ENCODE measurements at regions not wholly inside any gene's neighbourhood (a gene's known extent, or its start where the extent isn't known, plus 50 kb on each side); places are given as distances from the start of the nearest gene placed in this dataset.
"Not testable (repeated sequence)": the region's sequence is repeated elsewhere in the genome, so short reads cannot be mapped to it uniquely, and the experiment has no call there.

GRCh38 chr7:118945911-118946682, 721.6 kb downstream of the ANKRD7 start:
- no peak for TF ChIP-seq CTCF (IDR thresholded peaks at IDR 0.05)
- DNase-seq (no peak), ATAC-seq (no peak)
- no peaks in the 10 kb centered on the region for H3K4me1 ChIP-seq
- H3K27me3 ChIP-seq: no peaks in the 10 kb centered on the region
- H3K9me3 ChIP-seq: no peaks in the 10 kb centered on the region
- intact Hi-C loops (cut with DNase I): no loop called here
- no peaks in the 10 kb centered on the region for H3K36me3 ChIP-seq
- H3K27ac ChIP-seq: no peak overlapping the region
- no peak overlapping the region for H3K4me3 ChIP-seq

GRCh38 chr7:118948508-118948907, 724.0 kb downstream of the ANKRD7 start:
- Histone ChIP-seq H3K4me3 (no peak overlapping the region), H3K9me3 (no peaks in the 10 kb centered on the region), H3K4me1 (no peaks in the 10 kb centered on the region), H3K27ac (no peak overlapping the region), H3K36me3 (no peaks in the 10 kb centered on the region), H3K27me3 (no peaks in the 10 kb centered on the region)
- intact Hi-C loops (cut with DNase I): no loop called here
- TF ChIP-seq CTCF (IDR thresholded peaks at IDR 0.05): no peak
- DNase-seq (no peak), ATAC-seq (no peak)

- ATAC-seq (no peak), DNase-seq (no peak)
- TF ChIP-seq CTCF (IDR thresholded peaks at IDR 0.05): no peak
- H3K27ac ChIP-seq: no peak overlapping the region
- H3K4me1 ChIP-seq: no peaks in the 10 kb centered on the region
- H3K9me3 ChIP-seq: no peaks in the 10 kb centered on the region
- H3K4me3 ChIP-seq: no peak overlapping the region
- no peaks in the 10 kb centered on the region for H3K27me3 ChIP-seq
- intact Hi-C loops (cut with DNase I): no loop called here
- H3K36me3 ChIP-seq: no peaks in the 10 kb centered on the region
Measured at GRCh38 chr7:118949031-118949430, 724.5 kb downstream of the ANKRD7 start.

GRCh38 chr7:118956285-118956684, 731.8 kb downstream of the ANKRD7 start:
- H3K9me3 ChIP-seq; intact Hi-C loops (cut with DNase I); H3K4me3 ChIP-seq; H3K4me1 ChIP-seq; DNase-seq; H3K27me3 ChIP-seq; H3K36me3 ChIP-seq; H3K27ac ChIP-seq; ATAC-seq: not testable (repeated sequence)

- Histone ChIP-seq H3K27me3 (no peaks in the 10 kb centered on the region), H3K27ac (no peak overlapping the region), H3K9me3 (no peaks in the 10 kb centered on the region), H3K4me1 (no peaks in the 10 kb centered on the region), H3K4me3 (no peak overlapping the region), H3K36me3 (no peaks in the 10 kb centered on the region)
- TF ChIP-seq CTCF (IDR thresholded peaks at IDR 0.05): no peak
- ATAC-seq (no peak), DNase-seq (no peak)
- intact Hi-C loops (cut with DNase I): no loop called here
Measured at GRCh38 chr7:118969370-118969769, 744.9 kb downstream of the ANKRD7 start.

GRCh38 chr7:118971706-118972105, 747.2 kb downstream of the ANKRD7 start:
- Histone ChIP-seq H3K36me3 (no peaks in the 10 kb centered on the region), H3K27me3 (no peaks in the 10 kb centered on the region), H3K4me3 (no peak overlapping the region), H3K9me3 (no peaks in the 10 kb centered on the region), H3K27ac (no peak overlapping the region), H3K4me1 (no peaks in the 10 kb centered on the region)
- DNase-seq (no peak), ATAC-seq (no peak)
- no peak for TF ChIP-seq CTCF (IDR thresholded peaks at IDR 0.05)
- intact Hi-C loops (cut with DNase I): no loop called here
